SU-DHL-6 (cell line): ENCODE measurements at regions not wholly inside any gene's neighbourhood (a gene's known extent, or its start where the extent isn't known, plus 50 kb on each side); places are given as distances from the start of the nearest gene placed in this dataset.

Experiments used
- H2AFZ ChIP-seq: fragments of 200-600 bp; sonication (generic); 2 replicates; pipeline ENCODE4 v1.6.1; 2014; ENCODE audit warnings: low read depth, mild to moderate bottlenecking, moderate library complexity, mixed read lengths, antibody characterized with exemption, low read length; ENCODE audit not compliant: severe bottlenecking
- H3F3A ChIP-seq: fragments of 200-600 bp; shearing (Covaris generic); 2 replicates; pipeline ENCODE4 v1.6.0; 2016; ENCODE audit warnings: antibody characterized with exemption, mild to moderate bottlenecking; ENCODE audit not compliant: insufficient read depth
- H3K27ac ChIP-seq: fragments of 200-600 bp; sonication (generic); 2 replicates; pipeline ENCODE4 v1.5.1; 2016; ENCODE audit warnings: low read depth, mild to moderate bottlenecking, low read length, moderate library complexity, mixed read lengths
- H3K27me3 ChIP-seq: fragments of 200-600 bp; sonication (generic), shearing (Covaris generic); 2 replicates; pipeline ENCODE4 v1.6.0; 2014; ENCODE audit warnings: mild to moderate bottlenecking, low read length
- H3K36me3 ChIP-seq: fragments of 200-600 bp; sonication (generic); 2 replicates; pipeline ENCODE4 v1.6.1; 2014; ENCODE audit warnings: mild to moderate bottlenecking, low read length, mixed read lengths
- H3K4me2 ChIP-seq: fragments of 300-600, 200-600 bp; shearing (Covaris generic), sonication (generic); 2 replicates; pipeline ENCODE4 v1.6.0; 2014; ENCODE audit warnings: low read length, low read depth, mild to moderate bottlenecking; ENCODE audit not compliant: poor library complexity, severe bottlenecking
- H3K4me3 ChIP-seq: fragments of 200-600 bp; sonication (generic); 2 replicates; pipeline ENCODE4 v1.5.1; 2014; ENCODE audit warnings: antibody characterized with exemption, low read length, mild to moderate bottlenecking, mixed read lengths; ENCODE audit not compliant: insufficient read depth, poor library complexity, severe bottlenecking
- H3K79me2 ChIP-seq: fragments of 200-600 bp; sonication (generic); 2 replicates; pipeline ENCODE4 v1.6.1; 2014; ENCODE audit warnings: mild to moderate bottlenecking, low read length, moderate library complexity; ENCODE audit not compliant: insufficient read depth
- H3K9ac ChIP-seq: fragments of 200-600 bp; sonication (generic); 2 replicates; pipeline ENCODE4 v1.7.0; 2014; ENCODE audit warnings: mild to moderate bottlenecking, low read length
- H3K9me2 ChIP-seq: fragments of 200-600 bp; sonication (generic); replicated peaks from 2 replicates; pipeline ENCODE4 v1.6.1; 2014; ENCODE audit warnings: low read length; ENCODE audit not compliant: insufficient read depth
- H3K9me3 ChIP-seq: fragments of 200-600 bp; sonication (generic); 2 replicates; pipeline ENCODE4 v1.6.1; 2014; ENCODE audit warnings: low read length, mixed read lengths; ENCODE audit not compliant: insufficient read depth
- H4K20me1 ChIP-seq: fragments of 200-600 bp; sonication (generic); 2 replicates; pipeline ENCODE4 v1.6.1; 2014; ENCODE audit warnings: low read depth, mild to moderate bottlenecking, antibody characterized with exemption, low read length, moderate library complexity, mixed read lengths
- EZH2phosphoT487 ChIP-seq: fragments of 200-600 bp; sonication (generic), shearing (Covaris generic); conservative IDR thresholded peaks from 2 replicates; pipeline ENCODE4 v1.6.1; 2018; ENCODE audit warnings: mild to moderate bottlenecking, antibody characterized with exemption, low read length, moderate library complexity, mixed read lengths
- TF ChIP-seq, protein P1 (sequence below): fragments of 200-600 bp; sonication (generic); IDR thresholded peaks from one replicate; pipeline ENCODE4 v1.5.1; 2017; ENCODE audit warnings: antibody characterized with exemption, mild to moderate bottlenecking, low read length, moderate library complexity; ENCODE audit not compliant: insufficient read depth, poor library complexity, severe bottlenecking

GRCh38 chr1:98294127-98294526 is 367.4 kb upstream of the SNX7 start:
- Histone ChIP-seq H4K20me1 (no peaks in the 10 kb centered on the region), H3K27ac (no peak overlapping the region), H3K79me2 (no peaks in the 10 kb centered on the region), H3F3A (no peaks in the 10 kb centered on the region), H3K36me3 (no peaks in the 10 kb centered on the region), H3K9me3 (no peaks in the 10 kb centered on the region), H3K9me2 (no peaks in the 10 kb centered on the region), H3K4me2 (no peak overlapping the region), H2AFZ (no peak overlapping the region), H3K9ac (no peak overlapping the region), H3K27me3 (no peaks in the 10 kb centered on the region), H3K4me3 (no peak overlapping the region)
- TF ChIP-seq, protein P1, sequence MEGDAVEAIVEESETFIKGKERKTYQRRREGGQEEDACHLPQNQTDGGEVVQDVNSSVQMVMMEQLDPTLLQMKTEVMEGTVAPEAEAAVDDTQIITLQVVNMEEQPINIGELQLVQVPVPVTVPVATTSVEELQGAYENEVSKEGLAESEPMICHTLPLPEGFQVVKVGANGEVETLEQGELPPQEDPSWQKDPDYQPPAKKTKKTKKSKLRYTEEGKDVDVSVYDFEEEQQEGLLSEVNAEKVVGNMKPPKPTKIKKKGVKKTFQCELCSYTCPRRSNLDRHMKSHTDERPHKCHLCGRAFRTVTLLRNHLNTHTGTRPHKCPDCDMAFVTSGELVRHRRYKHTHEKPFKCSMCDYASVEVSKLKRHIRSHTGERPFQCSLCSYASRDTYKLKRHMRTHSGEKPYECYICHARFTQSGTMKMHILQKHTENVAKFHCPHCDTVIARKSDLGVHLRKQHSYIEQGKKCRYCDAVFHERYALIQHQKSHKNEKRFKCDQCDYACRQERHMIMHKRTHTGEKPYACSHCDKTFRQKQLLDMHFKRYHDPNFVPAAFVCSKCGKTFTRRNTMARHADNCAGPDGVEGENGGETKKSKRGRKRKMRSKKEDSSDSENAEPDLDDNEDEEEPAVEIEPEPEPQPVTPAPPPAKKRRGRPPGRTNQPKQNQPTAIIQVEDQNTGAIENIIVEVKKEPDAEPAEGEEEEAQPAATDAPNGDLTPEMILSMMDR = no peak
- TF ChIP-seq EZH2phosphoT487 = no peak

DNA sequence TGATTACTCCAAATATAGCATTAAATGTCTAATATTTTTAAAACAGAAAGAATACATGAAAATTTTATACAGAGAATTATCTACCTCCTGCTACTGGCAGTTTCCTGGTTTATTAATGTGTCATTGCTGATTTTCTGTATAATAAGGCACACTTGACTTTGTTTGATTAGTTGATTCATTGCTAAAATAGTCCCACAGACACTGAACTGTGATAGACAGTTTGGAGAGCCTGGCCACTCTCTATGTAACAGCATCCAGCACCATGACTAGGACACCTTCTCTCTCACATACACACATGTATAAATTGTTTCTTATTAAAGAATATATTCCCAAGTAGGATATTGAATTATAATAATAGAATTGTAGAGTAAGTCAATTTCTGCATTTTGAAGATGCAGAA is 368.5 kb upstream of the SNX7 start:
- Histone ChIP-seq H3K9me3 (no peaks in the 10 kb centered on the region), H3K27me3 (no peaks in the 10 kb centered on the region), H3K36me3 (no peaks in the 10 kb centered on the region), H3K4me2 (no peak overlapping the region), H3K27ac (no peak overlapping the region), H2AFZ (no peak overlapping the region), H3K9ac (no peak overlapping the region), H3K4me3 (no peak overlapping the region), H3K9me2 (no peaks in the 10 kb centered on the region), H3K79me2 (no peaks in the 10 kb centered on the region), H4K20me1 (no peaks in the 10 kb centered on the region), H3F3A (no peaks in the 10 kb centered on the region)
- TF ChIP-seq EZH2phosphoT487 = no peak
- TF ChIP-seq, protein P1 = no peak

DNA sequence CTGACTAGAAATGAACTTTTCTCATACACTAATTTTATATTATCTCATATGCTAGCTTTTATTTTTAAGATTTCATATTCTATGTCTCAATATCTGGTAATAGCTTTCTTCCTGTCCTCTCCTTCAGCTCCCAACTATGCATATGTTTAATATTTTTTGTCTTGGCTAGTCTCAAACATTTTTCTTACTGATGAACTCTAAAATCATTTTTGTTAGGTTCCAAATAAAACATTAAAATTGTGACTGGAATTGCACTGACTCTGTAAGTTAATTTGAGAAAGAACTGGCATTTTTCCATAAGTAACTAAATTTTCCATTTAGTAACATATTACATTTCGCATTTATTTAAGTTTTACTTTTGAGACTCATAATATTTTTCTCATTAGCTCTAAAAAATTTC is 368.5 kb upstream of the DPYD start:
- Histone ChIP-seq H2AFZ (no peak overlapping the region), H3K27ac (no peak overlapping the region), H3K4me3 (no peak overlapping the region), H3F3A (no peaks in the 10 kb centered on the region), H3K9ac (no peak overlapping the region), H3K9me3 (no peaks in the 10 kb centered on the region), H3K36me3 (no peaks in the 10 kb centered on the region), H3K79me2 (no peaks in the 10 kb centered on the region), H4K20me1 (no peaks in the 10 kb centered on the region), H3K27me3 (no peaks in the 10 kb centered on the region), H3K4me2 (no peak overlapping the region), H3K9me2 (no peaks in the 10 kb centered on the region)
- no peak for TF ChIP-seq EZH2phosphoT487
- TF ChIP-seq, protein P1 = no peak

- Histone ChIP-seq H3K9me2 (no peaks in the 10 kb centered on the region), H3K27ac (no peak overlapping the region), H3K4me3 (no peak overlapping the region), H3K27me3 (no peaks in the 10 kb centered on the region), H3F3A (no peaks in the 10 kb centered on the region), H3K4me2 (no peak overlapping the region), H4K20me1 (no peaks in the 10 kb centered on the region), H2AFZ (no peak overlapping the region), H3K9ac (no peak overlapping the region), H3K36me3 (no peaks in the 10 kb centered on the region), H3K9me3 (no peaks in the 10 kb centered on the region), H3K79me2 (no peaks in the 10 kb centered on the region)
- TF ChIP-seq, protein P1 = no peak
- TF ChIP-seq EZH2phosphoT487 = no peak
Measured at GRCh38 chr1:98288494-98288893, 367.7 kb upstream of the DPYD start.
